22Rv1 (cell line): ENCODE measurements at regions not wholly inside any gene's neighbourhood (a gene's known extent, or its start where the extent isn't known, plus 50 kb on each side); places are given as distances from the start of the nearest gene placed in this dataset.

Source experiments
- H3K27ac ChIP-seq: fragments of 450-650 bp; 2 replicates; pipeline ENCODE4 v1.5.1; 2017
- CTCF ChIP-seq: fragments of 450-650 bp; IDR thresholded peaks from 2 replicates; pipeline ENCODE4 v1.5.1; 2017; ENCODE audit warnings: mild to moderate bottlenecking
- ZFX ChIP-seq: fragments of 450-650 bp; IDR thresholded peaks from 2 replicates; pipeline ENCODE4 v1.6.1; 2017; ENCODE audit warnings: antibody characterized with exemption, borderline replicate concordance

DNA sequence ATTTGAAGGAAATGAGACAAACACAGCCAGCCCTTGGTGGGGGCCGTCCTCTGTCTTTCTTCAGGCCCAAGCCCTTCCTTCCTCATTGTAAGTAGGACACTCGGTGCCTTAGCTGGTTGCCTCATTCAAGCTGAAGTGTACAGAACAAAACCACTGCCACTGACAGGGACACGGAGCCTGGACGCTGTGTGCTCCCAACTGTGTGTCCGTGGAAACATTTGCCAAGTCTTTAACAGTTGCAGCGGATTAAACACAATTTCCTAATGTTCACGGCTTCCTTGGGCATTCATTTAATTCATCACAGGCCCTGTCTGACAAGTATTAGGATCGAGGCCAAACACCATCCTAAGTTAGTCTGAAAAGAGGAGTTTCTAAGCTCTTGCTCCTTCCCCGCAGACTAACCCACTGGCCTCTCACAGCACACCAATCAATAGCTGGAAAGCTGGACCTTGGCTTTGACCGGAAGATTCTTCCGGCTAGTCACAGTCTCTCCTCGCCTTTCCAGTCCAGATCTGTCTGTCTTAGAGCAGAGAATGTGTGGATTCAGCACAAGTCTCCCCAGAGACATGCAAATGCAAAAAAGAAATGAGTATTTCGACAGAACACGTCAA is 68.7 kb upstream of the ACSL3 start:
- no peak overlapping the region for H3K27ac ChIP-seq
- TF ChIP-seq ZFX (no peak), CTCF (no peak)

DNA sequence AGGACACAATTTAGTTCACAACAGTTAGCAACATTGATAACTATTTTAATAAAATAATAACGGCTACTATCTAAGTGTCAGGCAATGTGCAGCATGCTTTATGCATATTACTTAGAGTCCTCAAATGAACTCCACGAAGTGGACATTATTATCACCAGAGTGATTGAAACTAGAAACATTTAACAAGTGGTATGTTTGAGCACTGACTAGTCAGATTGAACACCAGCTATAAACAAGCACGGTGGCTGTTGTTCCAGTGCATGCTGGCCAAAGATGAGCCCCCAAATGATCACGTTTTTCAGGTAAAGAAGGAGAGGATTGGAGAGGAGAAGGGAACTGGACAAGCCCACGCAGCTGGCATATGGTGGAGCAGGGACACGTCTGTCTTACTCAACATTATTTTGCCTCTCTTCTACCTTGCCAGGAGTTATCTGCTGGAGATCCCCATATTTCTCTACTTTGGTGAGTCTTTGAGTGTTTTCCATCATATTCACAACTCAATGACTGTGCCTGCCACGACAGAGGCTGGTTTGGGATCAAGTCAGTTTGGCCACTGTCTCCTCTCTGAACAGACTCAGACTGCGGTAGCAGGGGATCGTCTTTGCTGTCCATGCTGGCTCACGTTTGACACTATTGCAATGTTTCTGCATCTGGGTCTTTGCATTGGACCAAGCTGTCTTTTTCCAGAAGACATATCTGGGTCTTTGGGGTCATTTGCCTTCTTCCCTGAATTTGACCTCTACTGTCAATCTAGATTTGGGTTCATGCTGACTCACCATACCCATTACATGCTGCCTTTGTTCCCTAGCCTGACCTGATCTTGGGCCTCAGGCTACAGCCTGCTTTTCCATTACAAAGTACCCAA is 66.0 kb upstream of the ACSL3 start:
- H3K27ac ChIP-seq = peak overlapping the region; percentile 99
- TF ChIP-seq CTCF = no peak
- TF ChIP-seq ZFX = no peak

- TF ChIP-seq CTCF (no peak), ZFX (no peak)
- H3K27ac ChIP-seq = peak overlapping the region; percentile 99
These were observed 65.1 kb upstream of the ACSL3 start for GRCh38 chr2:222795450-222796357.

DNA sequence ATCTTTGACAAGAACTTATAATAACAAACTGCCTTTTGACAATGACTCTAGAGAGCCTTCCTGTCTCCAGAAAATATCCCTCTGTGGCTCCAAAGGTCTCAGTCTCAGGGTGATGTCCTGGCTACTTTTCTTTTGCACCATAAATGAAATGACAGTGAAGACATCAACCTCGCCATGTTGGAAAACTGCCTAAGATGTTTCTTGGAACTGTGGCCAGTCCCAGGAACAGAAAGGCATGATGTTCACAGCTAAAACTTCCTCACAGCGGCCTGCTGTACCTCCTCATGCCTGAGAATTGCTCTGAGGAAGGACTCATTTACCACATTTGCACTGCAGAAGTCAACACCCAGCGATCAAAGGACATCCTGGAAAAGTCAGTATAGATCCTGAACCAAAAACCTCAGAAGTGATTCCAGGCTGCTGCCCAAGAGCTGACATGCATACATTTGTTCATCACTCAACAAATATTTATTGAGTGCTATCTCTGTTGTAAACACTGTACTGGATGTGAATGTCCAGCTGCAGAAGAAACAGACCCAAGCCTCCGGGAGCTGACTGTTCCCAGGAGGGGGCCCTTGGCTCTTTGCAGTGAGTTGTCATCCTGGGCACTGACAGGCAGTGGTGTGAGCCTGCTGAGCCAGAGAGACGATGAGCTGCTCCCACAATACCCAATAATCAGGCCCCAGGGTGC is 64.3 kb upstream of the ACSL3 start:
- TF ChIP-seq ZFX = no peak
- no peak for TF ChIP-seq CTCF
- peak overlapping the region; percentile 99 for H3K27ac ChIP-seq

DNA sequence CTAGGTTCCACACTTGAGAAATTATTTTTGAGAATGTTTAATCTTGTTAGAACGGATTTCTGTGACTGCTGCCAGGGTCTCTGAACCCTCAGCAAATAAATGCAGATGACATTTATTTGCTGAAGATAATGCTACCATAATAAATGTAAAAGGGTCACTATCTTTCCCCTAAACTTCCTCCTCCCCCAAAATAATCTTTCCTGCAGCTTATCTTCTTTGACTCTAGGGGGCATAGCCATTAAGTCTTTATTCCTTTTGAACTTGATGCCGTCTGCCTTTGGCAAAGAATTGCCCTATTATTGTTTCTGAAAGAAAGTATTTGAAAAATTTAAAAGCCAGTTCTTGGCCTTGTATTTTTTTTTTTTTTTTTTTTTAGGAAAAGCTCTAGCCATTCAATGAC is 63.6 kb upstream of the ACSL3 start:
- peak overlapping the region; percentile 99 for H3K27ac ChIP-seq
- TF ChIP-seq ZFX (no peak), CTCF (peak; percentile 65)

- TF ChIP-seq ZFX = no peak
- no peak for TF ChIP-seq CTCF
- peak overlapping the region; percentile 99 for H3K27ac ChIP-seq
These were observed 63.0 kb upstream of the ACSL3 start for GRCh38 chr2:222797871-222798270.
